Tibial nerve (tissue), 4 donors: ENCODE measurements at regions not wholly inside any gene's neighbourhood (a gene's known extent, or its start where the extent isn't known, plus 50 kb on each side); places are given as distances from the start of the nearest gene placed in this dataset.

ENCODE experiments used
- EP300 ChIP-seq, 2 donors: sonication (generic); formaldehyde crosslinking; IDR thresholded peaks; one replicate each; pipeline ENCODE4 v1.6.1; 2017; ENCODE audit warnings: antibody characterized with exemption in 2 of 2, mild to moderate bottlenecking in 1 of 2
- POLR2A ChIP-seq, 2 donors: fragments of 450-650 bp; IDR thresholded peaks; one replicate each; pipeline ENCODE4 v1.6.1; 2017; ENCODE audit warnings: antibody characterized with exemption in 2 of 2, mild to moderate bottlenecking in 2 of 2, moderate library complexity in 2 of 2
- TF ChIP-seq, protein P1 (sequence below), 5 experiments: fragments of 200-600 bp in 3 of 5; fragments of 450-650 bp in 2 of 5; sonication (generic) in 3 of 5; IDR thresholded peaks; one replicate each; pipeline ENCODE4 v1.5.1; 2016 to 2019; ENCODE audit warnings: antibody characterized with exemption in 5 of 5, mild to moderate bottlenecking in 3 of 5, moderate library complexity in 2 of 5

DNA sequence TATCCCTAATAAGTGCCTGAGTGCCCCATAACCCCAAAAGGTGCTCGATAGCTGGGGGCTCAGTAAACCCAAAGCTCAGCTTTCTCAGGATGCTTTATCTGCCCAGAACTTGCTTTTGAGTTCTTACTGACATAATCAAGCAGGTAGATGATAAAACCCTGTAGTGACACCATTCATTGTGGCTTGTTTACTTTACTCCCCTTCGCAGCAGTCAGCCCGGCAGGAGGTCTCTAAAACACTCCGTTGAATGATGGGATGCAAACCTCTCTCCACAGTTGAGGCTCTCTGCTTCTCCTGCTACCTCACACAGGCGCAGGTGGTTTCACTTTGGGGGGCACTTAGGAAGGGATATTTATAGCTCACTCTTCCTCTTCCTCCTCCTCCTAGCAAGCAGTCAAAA lies 349.4 kb downstream of the HLX start:
- TF ChIP-seq, protein P1, sequence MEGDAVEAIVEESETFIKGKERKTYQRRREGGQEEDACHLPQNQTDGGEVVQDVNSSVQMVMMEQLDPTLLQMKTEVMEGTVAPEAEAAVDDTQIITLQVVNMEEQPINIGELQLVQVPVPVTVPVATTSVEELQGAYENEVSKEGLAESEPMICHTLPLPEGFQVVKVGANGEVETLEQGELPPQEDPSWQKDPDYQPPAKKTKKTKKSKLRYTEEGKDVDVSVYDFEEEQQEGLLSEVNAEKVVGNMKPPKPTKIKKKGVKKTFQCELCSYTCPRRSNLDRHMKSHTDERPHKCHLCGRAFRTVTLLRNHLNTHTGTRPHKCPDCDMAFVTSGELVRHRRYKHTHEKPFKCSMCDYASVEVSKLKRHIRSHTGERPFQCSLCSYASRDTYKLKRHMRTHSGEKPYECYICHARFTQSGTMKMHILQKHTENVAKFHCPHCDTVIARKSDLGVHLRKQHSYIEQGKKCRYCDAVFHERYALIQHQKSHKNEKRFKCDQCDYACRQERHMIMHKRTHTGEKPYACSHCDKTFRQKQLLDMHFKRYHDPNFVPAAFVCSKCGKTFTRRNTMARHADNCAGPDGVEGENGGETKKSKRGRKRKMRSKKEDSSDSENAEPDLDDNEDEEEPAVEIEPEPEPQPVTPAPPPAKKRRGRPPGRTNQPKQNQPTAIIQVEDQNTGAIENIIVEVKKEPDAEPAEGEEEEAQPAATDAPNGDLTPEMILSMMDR (IDR thresholded peaks at IDR 0.05), result no peak
- TF ChIP-seq POLR2A (IDR thresholded peaks at IDR 0.05) (no peak), EP300 (IDR thresholded peaks at IDR 0.05) (no peak)
